Small intestine (tissue), 7 donors: ENCODE measurements at regions not wholly inside any gene's neighbourhood (a gene's known extent, or its start where the extent isn't known, plus 50 kb on each side); places are given as distances from the start of the nearest gene placed in this dataset.
"Not testable (repeated sequence)": the region's sequence is repeated elsewhere in the genome, so short reads cannot be mapped to it uniquely, and the experiment has no call there.

Experiments used
- DNase-seq, 2 donors: peaks; one replicate each; pipeline versions ENCODE4 v3.0.0 to v3.0.0-alpha.2; 2013
- FAIRE-seq: peaks from 2 replicates; lab custom pipeline; 2012; peaks lifted over from hg19 to GRCh38; lab: Jason Lieb, UNC
- H3K27ac ChIP-seq, 3 donors: one replicate each; pipeline ENCODE4 v1.5.1; 2013; ENCODE audit warnings: low read length in 2 of 3, mild to moderate bottlenecking in 2 of 3, control low read depth in 1 of 3, inconsistent platforms in 1 of 3, low read depth in 1 of 3, moderate library complexity in 1 of 3
- H3K27me3 ChIP-seq, 3 donors: one replicate each; pipeline ENCODE4 v1.6.1; 2013; ENCODE audit warnings: low read length in 3 of 3, inconsistent platforms in 1 of 3; ENCODE audit not compliant: control insufficient read depth in 3 of 3, insufficient read depth in 3 of 3
- H3K36me3 ChIP-seq, 3 donors: one replicate each; pipeline ENCODE4 v1.6.1; 2013; ENCODE audit warnings: low read length in 3 of 3, inconsistent platforms in 1 of 3, low read depth in 1 of 3, mild to moderate bottlenecking in 1 of 3, moderate library complexity in 1 of 3; ENCODE audit not compliant: control insufficient read depth in 3 of 3, insufficient read depth in 2 of 3
- H3K4me1 ChIP-seq, 3 donors: one replicate each; pipeline ENCODE4 v1.6.1; 2013; ENCODE audit warnings: low read length in 2 of 3, inconsistent platforms in 1 of 3, low read depth in 1 of 3, mild to moderate bottlenecking in 1 of 3, moderate library complexity in 1 of 3; ENCODE audit not compliant: control insufficient read depth in 3 of 3, insufficient read depth in 2 of 3
- H3K4me3 ChIP-seq, 3 donors: one replicate each; pipeline ENCODE4 v1.5.1; 2013; ENCODE audit warnings: low read length in 3 of 3, control low read depth in 1 of 3, inconsistent platforms in 1 of 3, low read depth in 1 of 3, mild to moderate bottlenecking in 1 of 3, moderate library complexity in 1 of 3
- H3K9me3 ChIP-seq, 2 donors: one replicate each; pipeline ENCODE4 v1.6.1; 2013; ENCODE audit warnings: low read depth in 1 of 2, low read length in 1 of 2; ENCODE audit not compliant: control insufficient read depth in 2 of 2, insufficient read depth in 1 of 2
- WGBS, 3 donors: extraction: QIAGEN DNeasy Blood & Tissue Kit; methylation state at CpG; one replicate each; pipeline ENCODE4 v1.1.7; 2013; 5-methylcytosine and 5-hydroxymethylcytosine counted together
- donor health status: healthy with polysubstance abuse.
- donor health status: control.
- donor health status: control.
- donor health status: Bipolar disorder and iron deficiency.
- donor health status: healthy.

DNA sequence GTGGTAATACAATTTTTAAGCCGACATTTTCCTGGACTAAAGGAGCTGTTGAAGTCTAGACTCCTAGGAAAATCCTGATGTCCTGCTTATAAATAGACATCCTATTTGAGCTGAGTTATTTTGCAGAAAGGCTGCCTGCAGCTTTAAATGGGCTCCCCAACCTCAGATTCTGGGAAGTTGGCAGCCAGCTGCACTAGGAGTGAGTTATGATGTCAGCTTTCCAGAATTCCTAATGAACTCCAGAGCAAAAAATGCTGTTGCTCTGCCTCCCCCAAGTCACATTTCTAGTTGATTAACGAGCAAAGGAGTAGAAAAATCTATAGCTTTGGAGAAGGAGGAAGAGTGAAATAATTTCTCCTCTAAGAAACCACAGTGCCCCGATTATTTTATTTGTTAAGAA is 346.3 kb upstream of the SULF2 start:
- WGBS, 3 donors = 55 to 63% (median 57%) methylated on average over 3 of the region's 3 CpGs
- no peak for FAIRE-seq
- DNase-seq = peak in 1 of 2 donors; percentile 8

DNA sequence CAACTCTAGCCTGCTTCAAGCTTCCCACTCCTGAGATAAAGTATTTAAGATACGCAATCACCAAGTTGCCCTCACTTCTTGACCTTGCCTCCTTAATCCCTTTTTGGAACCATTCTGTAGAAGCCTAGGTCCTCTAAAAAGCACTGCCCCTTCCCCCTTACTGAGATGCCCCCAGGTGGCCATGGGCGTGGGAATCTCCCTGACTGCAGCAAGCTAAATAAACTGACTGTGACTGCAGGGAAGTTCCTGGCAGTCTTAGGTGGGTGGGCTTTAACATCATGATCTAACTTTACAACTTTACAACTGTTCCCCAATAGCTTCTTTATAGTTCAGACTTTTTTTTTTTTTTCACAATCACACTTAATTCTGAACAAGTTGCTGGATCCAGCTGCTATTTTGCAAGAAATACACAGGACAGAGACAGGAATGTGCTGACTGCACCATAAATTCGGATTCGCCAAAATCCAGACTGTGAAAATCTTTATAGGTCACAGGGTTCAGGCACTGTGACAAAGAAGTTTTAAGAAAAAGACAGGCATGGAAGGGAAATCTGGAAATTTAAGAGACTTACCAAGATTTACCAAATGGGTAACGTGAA is 344.2 kb upstream of the SULF2 start:
- Histone ChIP-seq H3K4me1 (no peaks in the 10 kb centered on the region), H3K4me3 (no peak overlapping the region), H3K9me3 (no peaks in the 10 kb centered on the region), H3K27ac (no peak overlapping the region), H3K27me3 (no peaks in the 10 kb centered on the region), H3K36me3 (no peaks in the 10 kb centered on the region)
- no peak for DNase-seq
- 61 to 71% (median 65%) methylated on average over 5 of the region's 5 CpGs for WGBS, 3 donors
- no peak for FAIRE-seq

More for the DNA sequence above, 346.3 kb upstream of the SULF2 start:
- H3K36me3 ChIP-seq = no peaks in the 10 kb centered on the region
- no peaks in the 10 kb centered on the region for H3K4me1 ChIP-seq
- no peak overlapping the region for H3K27ac ChIP-seq
- H3K4me3 ChIP-seq = no peak overlapping the region
- H3K27me3 ChIP-seq = no peaks in the 10 kb centered on the region
- H3K9me3 ChIP-seq = no peaks in the 10 kb centered on the region

DNA sequence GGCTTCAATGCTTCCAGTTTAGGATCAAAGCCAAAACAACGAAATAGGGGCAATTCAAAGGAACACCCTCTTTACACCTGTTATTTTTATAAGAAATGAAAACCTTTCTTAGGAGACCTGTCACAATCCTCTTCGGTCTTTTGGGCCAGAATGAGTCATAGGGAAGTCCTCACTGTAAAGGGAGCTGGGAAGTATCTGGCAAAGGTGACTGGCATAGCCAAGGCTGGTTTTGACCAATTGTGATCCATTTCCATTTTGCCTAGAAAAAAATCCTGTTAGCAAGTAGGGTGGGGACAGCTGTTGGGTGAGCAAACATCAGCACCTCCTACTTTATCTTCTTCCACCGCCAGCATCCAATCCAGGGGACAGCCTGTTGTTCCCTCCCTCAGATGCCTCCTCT is 343.2 kb upstream of the SULF2 start:
- FAIRE-seq = no peak

DNA sequence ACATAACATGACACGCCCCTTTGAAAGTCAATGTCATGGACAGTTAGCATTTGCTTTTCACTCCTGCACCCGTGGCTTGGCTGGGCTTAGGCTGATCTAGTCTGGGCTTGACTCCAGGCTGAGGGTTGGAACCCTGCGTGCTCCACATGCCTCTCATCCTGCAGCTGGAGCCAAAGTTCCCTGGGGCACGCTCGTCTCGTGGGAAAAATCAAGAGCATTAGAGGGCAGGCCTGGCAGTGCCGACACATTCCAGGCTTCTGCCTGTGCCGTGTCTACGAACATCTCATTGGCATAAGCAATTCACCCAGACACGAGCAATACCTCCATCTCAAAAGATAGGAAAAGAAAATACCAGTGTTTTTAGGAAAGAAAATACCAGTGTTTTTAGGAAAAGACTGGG is 342.7 kb upstream of the SULF2 start:
- WGBS, 3 donors = 71 to 87% (median 72%) methylated on average over 9 to 10 of the region's 10 CpGs
- not testable (repeated sequence) for H3K27ac ChIP-seq

More for the DNA sequence above, 343.2 kb upstream of the SULF2 start:
- H3K27ac ChIP-seq = no peak overlapping the region
- no peak overlapping the region for H3K4me3 ChIP-seq
- no peaks in the 10 kb centered on the region for H3K36me3 ChIP-seq
- no peaks in the 10 kb centered on the region for H3K27me3 ChIP-seq
- H3K4me1 ChIP-seq = no peaks in the 10 kb centered on the region
- WGBS, 3 donors = 63 to 74% (median 74%) methylated on average over 3 of the region's 3 CpGs
- no peaks in the 10 kb centered on the region for H3K9me3 ChIP-seq
- no peak for DNase-seq

DNA sequence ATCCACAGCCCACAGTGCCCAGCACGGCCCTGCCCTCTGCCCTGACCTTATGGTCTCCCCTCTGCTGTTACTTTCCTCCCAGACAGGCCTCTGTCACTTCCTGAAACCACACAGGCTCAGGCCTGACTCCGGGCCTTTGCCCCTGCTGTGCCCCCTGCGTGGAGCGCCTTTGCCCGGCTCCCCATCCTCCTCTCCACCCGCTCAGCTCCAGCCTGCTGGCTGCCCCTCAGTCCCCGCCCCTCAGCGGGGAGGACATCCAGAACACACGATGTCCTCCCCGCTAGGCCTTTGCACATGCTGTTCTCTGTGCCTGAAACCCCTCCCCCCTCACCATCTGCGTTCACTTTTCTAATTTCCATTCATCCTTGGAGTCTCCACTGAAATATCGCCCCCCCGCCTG is 341.9 kb upstream of the SULF2 start:
- not testable (repeated sequence) for H3K4me3 ChIP-seq, H3K27me3 ChIP-seq, H3K4me1 ChIP-seq, H3K36me3 ChIP-seq, H3K27ac ChIP-seq, H3K9me3 ChIP-seq, FAIRE-seq, DNase-seq
- 77 to 83% (median 82%) methylated on average over 12 to 13 of the region's 13 CpGs for WGBS, 3 donors

More for the DNA sequence above, 342.7 kb upstream of the SULF2 start:
- not testable (repeated sequence) for DNase-seq, H3K4me3 ChIP-seq, H3K36me3 ChIP-seq, H3K27me3 ChIP-seq, H3K9me3 ChIP-seq, H3K4me1 ChIP-seq, FAIRE-seq

DNA sequence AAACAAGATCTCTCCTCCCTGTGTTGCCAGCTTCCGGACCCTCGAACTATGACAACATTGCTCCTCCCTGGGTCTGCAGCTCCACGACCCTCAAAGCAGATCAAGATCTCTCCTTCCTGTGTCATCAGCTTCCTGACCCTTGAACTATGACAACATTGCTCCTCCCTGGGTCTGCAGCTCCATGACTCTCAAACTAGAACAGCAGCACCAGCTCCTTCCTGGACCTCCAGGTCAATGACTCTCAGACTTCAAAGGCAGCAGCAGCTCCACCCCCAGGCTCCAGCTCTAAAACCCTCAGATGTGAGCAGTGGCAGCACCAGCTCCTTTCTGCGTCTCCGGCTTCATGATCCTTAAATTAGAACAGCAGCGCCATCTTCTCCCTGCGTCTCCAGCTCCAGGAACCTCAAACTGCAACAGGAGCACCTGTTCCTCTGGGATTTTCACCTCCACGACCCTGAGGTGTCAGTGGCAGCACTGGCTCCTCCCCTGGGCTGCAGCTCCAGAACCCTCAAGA is 341.0 kb upstream of the SULF2 start:
- no peak for FAIRE-seq

DNA sequence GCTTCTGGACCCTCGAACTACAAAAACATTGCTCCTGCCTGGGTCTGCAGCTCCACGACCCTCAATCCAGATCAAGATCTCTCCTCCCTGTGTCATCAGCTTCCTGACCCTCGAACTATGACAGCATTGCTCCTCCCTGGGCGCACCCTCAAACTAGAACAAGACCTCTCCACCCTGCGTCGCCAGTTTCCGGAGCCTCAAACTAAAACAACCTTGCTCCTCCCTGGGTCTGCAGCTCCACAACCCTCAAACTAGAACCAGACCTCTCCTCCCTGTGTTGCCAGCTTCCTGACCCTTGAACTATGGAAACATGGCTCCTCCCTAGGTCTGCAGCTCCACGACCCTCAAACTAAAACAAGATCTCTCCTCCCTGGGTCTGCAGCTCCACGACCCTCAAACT is 339.7 kb upstream of the SULF2 start:
- Histone ChIP-seq H3K4me1 (no peaks in the 10 kb centered on the region), H3K27me3 (no peaks in the 10 kb centered on the region), H3K4me3 (no peak overlapping the region), H3K9me3 (no peaks in the 10 kb centered on the region), H3K27ac (no peak overlapping the region), H3K36me3 (no peaks in the 10 kb centered on the region)
- WGBS, 3 donors = 41 to 66% (median 57%) methylated on average over 9 of the region's 9 CpGs
- DNase-seq = no peak
- no peak for FAIRE-seq

More for the DNA sequence above, 341.0 kb upstream of the SULF2 start:
- no peaks in the 10 kb centered on the region for H3K9me3 ChIP-seq
- no peaks in the 10 kb centered on the region for H3K4me1 ChIP-seq
- DNase-seq = peak in 1 of 2 donors; percentile 6
- no peak overlapping the region for H3K4me3 ChIP-seq
- 46 to 53% (median 47%) methylated on average over 8 of the region's 8 CpGs for WGBS, 3 donors
- H3K36me3 ChIP-seq = no peaks in the 10 kb centered on the region
- no peaks in the 10 kb centered on the region for H3K27me3 ChIP-seq
- H3K27ac ChIP-seq = no peak overlapping the region

DNA sequence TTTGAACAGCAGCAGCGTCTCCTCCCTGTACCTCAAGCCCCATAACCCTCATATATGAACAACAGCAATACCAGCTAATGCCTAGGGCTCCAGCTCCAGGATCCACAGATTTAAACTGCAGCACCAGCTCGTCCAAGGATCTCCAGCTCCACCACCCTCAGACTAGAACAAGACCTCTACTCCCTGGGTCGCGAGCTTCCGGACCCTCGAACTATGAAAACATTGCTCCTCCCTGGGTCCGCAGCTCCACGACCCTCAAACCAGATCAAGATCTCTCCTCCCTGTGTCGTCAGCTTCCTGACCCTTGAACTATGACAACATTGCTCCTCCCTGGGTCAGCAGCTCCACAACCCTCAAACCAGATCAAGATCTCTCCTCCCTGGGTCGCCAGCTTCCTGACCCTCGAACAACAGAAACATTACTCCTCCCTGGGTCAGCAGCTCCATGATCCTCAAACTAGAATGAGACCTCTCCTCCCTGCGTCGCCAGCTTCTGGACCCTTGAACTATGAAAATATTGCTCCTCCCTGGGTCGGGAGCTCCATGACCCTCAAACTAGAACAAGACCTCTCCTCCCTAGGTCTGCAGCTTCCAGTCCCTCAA is 339.0 kb upstream of the SULF2 start:
- Histone ChIP-seq H3K4me3 (no peak overlapping the region), H3K27me3 (no peaks in the 10 kb centered on the region), H3K4me1 (no peaks in the 10 kb centered on the region), H3K27ac (no peak overlapping the region), H3K9me3 (no peaks in the 10 kb centered on the region), H3K36me3 (no peaks in the 10 kb centered on the region)
- 59 to 75% (median 68%) methylated on average over 14 of the region's 14 CpGs for WGBS, 3 donors
- no peak for FAIRE-seq
- no peak for DNase-seq
